ENCODE measurements at regions not wholly inside any gene's neighbourhood (a gene's known extent, or its start where the extent isn't known, plus 50 kb on each side); places are given as distances from the start of the nearest gene placed in this dataset.
A peak's percentile ranks its signal among the peaks of the same experiment; 100 is the strongest.

GRCh38 chr4:1510931-1511330 lies 104.7 kb upstream of the NKX1-1 start:
- ATAC-seq = no peak

- ATAC-seq = no peak
Observed at GRCh38 chr4:1509366-1509765, 103.1 kb upstream of the NKX1-1 start.

GRCh38 chr4:1508161-1509160 lies 102.2 kb upstream of the NKX1-1 start:
- no peak for ATAC-seq

- ATAC-seq = no peak
Observed at GRCh38 chr4:1506956-1507721, 100.9 kb upstream of the NKX1-1 start.

GRCh38 chr4:1505511-1506460 lies 99.5 kb upstream of the NKX1-1 start:
- ATAC-seq = no peak

GRCh38 chr4:1504595-1505500 lies 98.6 kb upstream of the NKX1-1 start:
- ATAC-seq = no peak

GRCh38 chr4:1503583-1504471 lies 97.6 kb upstream of the NKX1-1 start:
- ATAC-seq = no peak

GRCh38 chr4:1502976-1503375 lies 96.7 kb upstream of the NKX1-1 start:
- no peak for ATAC-seq

GRCh38 chr4:1502501-1502886 lies 96.3 kb upstream of the NKX1-1 start:
- no peak for ATAC-seq

GRCh38 chr4:1501754-1502500 lies 95.7 kb upstream of the NKX1-1 start:
- no peak for ATAC-seq

GRCh38 chr4:1500966-1501753 lies 94.9 kb upstream of the NKX1-1 start:
- ATAC-seq = no peak

GRCh38 chr4:1500231-1500965 lies 94.2 kb upstream of the NKX1-1 start:
- ATAC-seq = peak; percentile 14

- ATAC-seq = no peak
Observed at GRCh38 chr4:1499465-1499864, 93.2 kb upstream of the NKX1-1 start.

GRCh38 chr4:1497189-1497801 lies 91.1 kb upstream of the NKX1-1 start:
- no peak for ATAC-seq

GRCh38 chr4:1496116-1496642 lies 89.9 kb upstream of the NKX1-1 start:
- ATAC-seq = no peak

GRCh38 chr4:1495416-1496115 lies 89.3 kb upstream of the NKX1-1 start:
- ATAC-seq = no peak

Measured in esophagus mucosa (tissue), 1 donor.